Hematopoietic multipotent progenitor cell treated with erythropoietin and hydrocortisone succinate and interleukin-3 and kit ligand, for 15 days (in vitro differentiated cells): ENCODE measurements at regions not wholly inside any gene's neighbourhood (a gene's known extent, or its start where the extent isn't known, plus 50 kb on each side); places are given as distances from the start of the nearest gene placed in this dataset.

Source experiments
- DNase-seq: peaks from one replicate; pipeline ENCODE4 v3.0.0-alpha.2; 2015; ENCODE audit warnings: low spot score

- no peak for DNase-seq
Observed at GRCh38 chr18:10033016-10033399, 119.2 kb downstream of the VAPA start.

GRCh38 chr18:10035281-10035991, 121.6 kb downstream of the VAPA start:
- DNase-seq = no peak

- DNase-seq = no peak
Observed at GRCh38 chr18:10036479-10036878, 122.7 kb downstream of the VAPA start.

- no peak for DNase-seq
Observed at GRCh38 chr18:10037181-10037580, 123.4 kb downstream of the VAPA start.

GRCh38 chr18:10038268-10038667, 124.5 kb downstream of the VAPA start:
- DNase-seq = no peak

- no peak for DNase-seq
Observed at GRCh38 chr18:10040287-10041011, 126.6 kb downstream of the VAPA start.

- DNase-seq = no peak
Observed at GRCh38 chr18:10041180-10041579, 127.4 kb downstream of the VAPA start.

- DNase-seq = no peak
Observed at GRCh38 chr18:10042492-10042891, 128.7 kb downstream of the VAPA start.

- DNase-seq = no peak
Observed at GRCh38 chr18:10044054-10044453, 130.2 kb downstream of the VAPA start.

GRCh38 chr18:10045296-10045891, 131.6 kb downstream of the VAPA start:
- DNase-seq = no peak

GRCh38 chr18:10046178-10046807, 132.5 kb downstream of the VAPA start:
- DNase-seq = no peak

GRCh38 chr18:10047237-10047636, 133.4 kb downstream of the VAPA start:
- DNase-seq = no peak

- DNase-seq = no peak
Observed at GRCh38 chr18:10049747-10050146, 135.9 kb downstream of the VAPA start.

GRCh38 chr18:10050956-10051355, 137.1 kb downstream of the VAPA start:
- DNase-seq = no peak

- DNase-seq = no peak
Observed at GRCh38 chr18:10051877-10052631, 138.2 kb downstream of the VAPA start.

GRCh38 chr18:10052871-10053270, 139.1 kb downstream of the VAPA start:
- no peak for DNase-seq

GRCh38 chr18:10053861-10054260, 140.0 kb downstream of the VAPA start:
- DNase-seq = no peak

- DNase-seq = no peak
Observed at GRCh38 chr18:10054366-10054765, 140.6 kb downstream of the VAPA start.

- no peak for DNase-seq
Observed at GRCh38 chr18:10055125-10055750, 141.4 kb downstream of the VAPA start.

GRCh38 chr18:10056506-10056905, 142.7 kb downstream of the VAPA start:
- DNase-seq = no peak

- no peak for DNase-seq
Observed at GRCh38 chr18:10057401-10057893, 143.6 kb downstream of the VAPA start.
